IMR-90 (cell line): ENCODE measurements at regions not wholly inside any gene's neighbourhood (a gene's known extent, or its start where the extent isn't known, plus 50 kb on each side); places are given as distances from the start of the nearest gene placed in this dataset.
"Not testable (repeated sequence)": the region's sequence is repeated elsewhere in the genome, so short reads cannot be mapped to it uniquely, and the experiment has no call there.

Experiments used
- ATAC-seq: fragments of 200-7000 bp; cut with Tn5 transposase; 2 replicates; pipeline ENCODE4 v1.9.1; 2020; ENCODE audit warnings: low read depth, mild to moderate bottlenecking, moderate library complexity
- BruUV-seq: library from RNA; stranded (reverse); fragments of 400-500 nt; replicated peaks from 2 replicates; lab custom pipeline; 2021; lab: Mats Ljungman, UMichigan
- CTCF ChIA-PET: fragments of 300-600 bp; formaldehyde crosslinking; extraction: SDS; loops from one replicate; lab custom pipeline; 2021; ENCODE audit warnings: antibody characterized with exemption; lab: Yijun Ruan, JAX
- POLR2A ChIA-PET: fragments of 300-600 bp; sonication (Branson Sonifier 250); formaldehyde crosslinking; loops from one replicate; lab custom pipeline; 2022; ENCODE audit warnings: antibody characterized with exemption; ENCODE audit not compliant: unreplicated experiment; lab: Charles Lee
- DNase-seq: peaks from one replicate; pipeline ENCODE4 v3.0.0; 2013
- H2AFZ ChIP-seq: replicated peaks from 2 replicates; pipeline ENCODE3; 2013; ENCODE audit warnings: low read length, mild to moderate bottlenecking; ENCODE audit not compliant: poor library complexity
- H2AK5ac ChIP-seq: 2 replicates; pipeline ENCODE4 v1.6.1; 2013; ENCODE audit warnings: low read depth, low read length, inconsistent platforms
- H2AK9ac ChIP-seq: replicated peaks from 2 replicates; pipeline ENCODE3; 2013; ENCODE audit warnings: mild to moderate bottlenecking, low read depth, low read length, moderate library complexity; ENCODE audit not compliant: poor library complexity
- H2BK120ac ChIP-seq: 2 replicates; pipeline ENCODE4 v1.6.1; 2013; ENCODE audit warnings: low read depth, low read length, inconsistent platforms
- H2BK15ac ChIP-seq: 3 replicates; pipeline ENCODE4 v1.6.1; 2013; ENCODE audit warnings: low read depth, low read length, inconsistent platforms
- H2BK20ac ChIP-seq: 2 replicates; pipeline ENCODE4 v1.6.1; 2013; ENCODE audit warnings: low read depth, mild to moderate bottlenecking, inconsistent platforms, low read length, moderate library complexity
- H2BK5ac ChIP-seq: 2 replicates; pipeline ENCODE4 v1.6.1; 2013; ENCODE audit warnings: mild to moderate bottlenecking, low read depth, low read length, inconsistent platforms; ENCODE audit not compliant: poor library complexity, severe bottlenecking
- H3K14ac ChIP-seq: replicated peaks from 2 replicates; pipeline ENCODE4 v1.6.1; 2013; ENCODE audit warnings: low read depth, low read length, inconsistent platforms
- H3K18ac ChIP-seq: 2 replicates; pipeline ENCODE4 v1.6.1; 2013; ENCODE audit warnings: low read depth, low read length, control low read depth
- H3K23ac ChIP-seq: 2 replicates; pipeline ENCODE4 v1.6.1; 2013; ENCODE audit warnings: low read depth, low read length, inconsistent platforms
- H3K27ac ChIP-seq: 2 replicates; pipeline ENCODE4 v1.5.1; 2013; ENCODE audit warnings: mild to moderate bottlenecking, control low read depth, low read length; ENCODE audit not compliant: insufficient read depth
- H3K27me3 ChIP-seq: 2 replicates; pipeline ENCODE4 v1.6.1; 2013; ENCODE audit warnings: low read length; ENCODE audit not compliant: control insufficient read depth, insufficient read depth
- H3K36me3 ChIP-seq: 2 replicates; pipeline ENCODE4 v1.6.1; 2013; ENCODE audit warnings: low read length, mixed read lengths; ENCODE audit not compliant: control insufficient read depth, insufficient read depth
- H3K4ac ChIP-seq: 2 replicates; pipeline ENCODE4 v1.6.1; 2013; ENCODE audit warnings: low read depth, low read length, inconsistent platforms
- H3K4me1 ChIP-seq: 2 replicates; pipeline ENCODE4 v1.6.1; 2013; ENCODE audit warnings: low read length, mixed read lengths; ENCODE audit not compliant: control insufficient read depth, insufficient read depth
- H3K4me2 ChIP-seq: 2 replicates; pipeline ENCODE4 v1.6.1; 2013; ENCODE audit warnings: low read depth, mild to moderate bottlenecking, control low read depth, low read length, moderate library complexity
- H3K4me3 ChIP-seq: 2 replicates; pipeline ENCODE4 v1.5.1; 2013; ENCODE audit warnings: low read depth, mild to moderate bottlenecking, control low read depth, low read length, moderate library complexity; ENCODE audit not compliant: insufficient read depth
- H3K56ac ChIP-seq: 2 replicates; pipeline ENCODE4 v1.6.1; 2013; ENCODE audit warnings: low read length, inconsistent platforms; ENCODE audit not compliant: insufficient read depth; ENCODE audit errors: extremely low read depth
- H3K79me1 ChIP-seq, 2 experiments: 2 replicates each; pipeline ENCODE4 v1.6.1; 2013; ENCODE audit warnings: low read length in 2 of 2, inconsistent platforms in 1 of 2, low read depth in 1 of 2
- H3K9ac ChIP-seq: 2 replicates; pipeline ENCODE4 v1.6.1; 2013; ENCODE audit warnings: low read depth, low read length, control low read depth
- H3K9me1 ChIP-seq: 2 replicates; pipeline ENCODE4 v1.6.1; 2013; ENCODE audit warnings: low read length, inconsistent platforms; ENCODE audit not compliant: insufficient read depth
- H3K9me3 ChIP-seq: 2 replicates; pipeline ENCODE4 v1.6.1; 2013; ENCODE audit warnings: low read length; ENCODE audit not compliant: control insufficient read depth, insufficient read depth
- H4K20me1 ChIP-seq: 2 replicates; pipeline ENCODE4 v1.6.1; 2013; ENCODE audit warnings: low read length, inconsistent platforms; ENCODE audit not compliant: insufficient read depth
- H4K5ac ChIP-seq: 2 replicates; pipeline ENCODE4 v1.6.1; 2013; ENCODE audit warnings: mild to moderate bottlenecking, low read depth, low read length, control low read depth
- H4K8ac ChIP-seq, 2 experiments: 2 replicates each; pipeline ENCODE4 v1.6.1; 2013; ENCODE audit warnings: low read depth in 2 of 2, low read length in 2 of 2, control low read depth in 1 of 2, inconsistent platforms in 1 of 2
- H4K91ac ChIP-seq: 2 replicates; pipeline ENCODE4 v1.6.1; 2013; ENCODE audit warnings: low read depth, low read length, inconsistent platforms; ENCODE audit not compliant: insufficient read depth
- WGBS, 2 experiments: methylation state at CpG; one replicate each; pipeline versions ENCODE4 v1.1.5 to v1.1.7; 2013; ENCODE audit warnings: missing lambda C conversion rate in 2 of 2; ENCODE audit not compliant: insufficient read length in 1 of 2; ENCODE audit errors: extremely low coverage in 2 of 2; 5-methylcytosine and 5-hydroxymethylcytosine counted together
- dilution Hi-C: fragments of 300-500 bp; cut with HindIII; formaldehyde crosslinking; loops from one replicate; pipeline ENCODE4 v1.14.3; 2018; ENCODE audit warnings: low sequenced_read_pairs; ENCODE audit not compliant: unreplicated experiment
- in situ Hi-C: fragments of 300-500 bp; cut with MboI; formaldehyde crosslinking; loops from 3 replicates; pipeline ENCODE4 v1.14.3; 2019; ENCODE audit warnings: low sequenced_read_pairs, inconsistent platforms, mixed read lengths
- intact Hi-C: fragments of 100-400 bp; cut with micrococcal nuclease; formaldehyde crosslinking; loops from 2 replicates; pipeline ENCODE4 v1.10.0; 2022

GRCh38 chr2:192524214-192524613 lies 329.5 kb upstream of the TMEFF2 start:
- H3K36me3 ChIP-seq, H3K79me1 ChIP-seq, H2BK5ac ChIP-seq, ATAC-seq, H4K91ac ChIP-seq, DNase-seq, H3K27ac ChIP-seq, H4K8ac ChIP-seq, dilution Hi-C loops, H3K9ac ChIP-seq, H2BK120ac ChIP-seq, H3K23ac ChIP-seq, H3K4me2 ChIP-seq, H4K20me1 ChIP-seq, H2AK5ac ChIP-seq, in situ Hi-C loops, intact Hi-C loops, H3K18ac ChIP-seq, POLR2A ChIA-PET, H3K27me3 ChIP-seq, H2BK20ac ChIP-seq, H3K4me1 ChIP-seq, CTCF ChIA-PET, H3K9me3 ChIP-seq, H4K5ac ChIP-seq, H3K4ac ChIP-seq, H2AFZ ChIP-seq, H3K4me3 ChIP-seq, H3K14ac ChIP-seq, H2BK15ac ChIP-seq, H3K56ac ChIP-seq, H2AK9ac ChIP-seq, H3K9me1 ChIP-seq, BruUV-seq: not testable (repeated sequence)
- WGBS, 2 experiments: no CpG with 5 or more reads among the region's 3 CpGs
